Panc1 (cell line): ENCODE measurements at regions not wholly inside any gene's neighbourhood (a gene's known extent, or its start where the extent isn't known, plus 50 kb on each side); places are given as distances from the start of the nearest gene placed in this dataset.

ENCODE experiments used
- ATAC-seq: fragments of 200-7000 bp; cut with Tn5 transposase; 2 replicates; pipeline ENCODE4 v1.9.1; 2020; ENCODE audit warnings: mild to moderate bottlenecking, moderate library complexity
- BruUV-seq: library from RNA; stranded (reverse); fragments of 400-500 nt; replicated peaks from 2 replicates; lab custom pipeline; 2021; lab: Mats Ljungman, UMichigan
- CTCF ChIA-PET: fragments of 300-600 bp; sonication (Branson Sonifier 250); formaldehyde crosslinking; loops from one replicate; lab custom pipeline; 2022; ENCODE audit warnings: antibody characterized with exemption; lab: Charles Lee
- POLR2A ChIA-PET: fragments of 300-600 bp; sonication (Branson Sonifier 250); formaldehyde crosslinking; loops from one replicate; lab custom pipeline; 2022; ENCODE audit warnings: antibody characterized with exemption; lab: Charles Lee
- DNase-seq: peaks from one replicate; pipeline ENCODE4 v3.0.0-alpha.2; 2010; ENCODE audit warnings: low read depth, low spot score
- H3K27ac ChIP-seq: 2 replicates; pipeline ENCODE4 v1.5.1; 2011; ENCODE audit warnings: mild to moderate bottlenecking, low read length, inconsistent platforms
- H3K27me3 ChIP-seq: fragments of 200-500 bp; sonication (Bioruptor generic); 2 replicates; pipeline ENCODE4 v1.6.0; 2014; ENCODE audit warnings: low read length, inconsistent platforms; ENCODE audit not compliant: control insufficient read depth, insufficient read depth
- H3K36me3 ChIP-seq: fragments of 200-500 bp; sonication (Bioruptor generic); 2 replicates; pipeline ENCODE4 v1.5.1; 2014; ENCODE audit warnings: inconsistent platforms, mild to moderate bottlenecking, low read length, moderate library complexity; ENCODE audit not compliant: control insufficient read depth, insufficient read depth
- H3K4me1 ChIP-seq: 2 replicates; pipeline ENCODE4 v1.5.1; 2011; ENCODE audit warnings: inconsistent platforms, mild to moderate bottlenecking, low read length, moderate library complexity; ENCODE audit not compliant: control insufficient read depth, insufficient read depth
- H3K4me3 ChIP-seq, 2 experiments: 2 replicates each; pipeline ENCODE4 v1.5.1; 2011 to 2012; ENCODE audit warnings: low read depth in 2 of 2, low read length in 2 of 2, mild to moderate bottlenecking in 2 of 2, inconsistent platforms in 1 of 2, moderate library complexity in 1 of 2
- H3K9me3 ChIP-seq: fragments of 200-500 bp; sonication (Bioruptor generic); 2 replicates; pipeline ENCODE4 v1.5.1; 2014; ENCODE audit warnings: low read depth, mild to moderate bottlenecking, inconsistent platforms, low read length, moderate library complexity; ENCODE audit not compliant: control insufficient read depth, insufficient read depth
- POLR2AphosphoS5 ChIP-seq: IDR thresholded peaks from 2 replicates; pipeline ENCODE4 v1.6.1; 2012; ENCODE audit warnings: mild to moderate bottlenecking, low read depth, low read length, moderate library complexity
- SIN3A ChIP-seq: IDR thresholded peaks from 2 replicates; pipeline ENCODE4 v1.6.1; 2012; ENCODE audit warnings: low read depth, mild to moderate bottlenecking, low read length, moderate library complexity, borderline replicate concordance; ENCODE audit not compliant: insufficient read depth
- TCF7L2 ChIP-seq: IDR thresholded peaks from 2 replicates; pipeline ENCODE4 v1.6.1; 2011; ENCODE audit warnings: mild to moderate bottlenecking, low read depth, low read length, inconsistent platforms
- in situ Hi-C: cut with HindIII; loops from 2 replicates; pipeline ENCODE4 v1.10.0; 2016; ENCODE audit warnings: low sequenced_read_pairs, low pct_unique_long_range_greater_than_20kb
- intact Hi-C: fragments of 100-400 bp; cut with micrococcal nuclease; formaldehyde crosslinking; loops from one replicate; pipeline ENCODE4 v1.10.0; 2022; ENCODE audit not compliant: unreplicated experiment
- TF ChIP-seq, protein P1 (sequence below), 2 experiments: IDR thresholded peaks; 2 replicates each; pipeline ENCODE4 v1.6.1; 2011 to 2012; ENCODE audit warnings: low read depth in 2 of 2, control low read depth in 1 of 2, low read length in 1 of 2, mild to moderate bottlenecking in 1 of 2, moderate library complexity in 1 of 2; ENCODE audit not compliant: insufficient read depth in 1 of 2
- TF ChIP-seq, protein P2 (sequence below): fragments of 450-650 bp; IDR thresholded peaks from 2 replicates; pipeline ENCODE4 v1.5.1; 2017; ENCODE audit warnings: mild to moderate bottlenecking

- no TSS peak for BruUV-seq
- ATAC-seq, result no peak
- Histone ChIP-seq H3K4me1 (no peaks in the 10 kb centered on the region), H3K4me3 (no peak overlapping the region), H3K27ac (no peak overlapping the region), H3K9me3 (no peaks in the 10 kb centered on the region), H3K36me3 (no peaks in the 10 kb centered on the region), H3K27me3 (peaks cover 13% of the 10 kb centered on the region; the same call in 1 of the 2 replicates)
- ChIA-PET CTCF (no interaction called here), POLR2A (no interaction called here)
- TF ChIP-seq SIN3A, result no peak
- TF ChIP-seq, protein P1, sequence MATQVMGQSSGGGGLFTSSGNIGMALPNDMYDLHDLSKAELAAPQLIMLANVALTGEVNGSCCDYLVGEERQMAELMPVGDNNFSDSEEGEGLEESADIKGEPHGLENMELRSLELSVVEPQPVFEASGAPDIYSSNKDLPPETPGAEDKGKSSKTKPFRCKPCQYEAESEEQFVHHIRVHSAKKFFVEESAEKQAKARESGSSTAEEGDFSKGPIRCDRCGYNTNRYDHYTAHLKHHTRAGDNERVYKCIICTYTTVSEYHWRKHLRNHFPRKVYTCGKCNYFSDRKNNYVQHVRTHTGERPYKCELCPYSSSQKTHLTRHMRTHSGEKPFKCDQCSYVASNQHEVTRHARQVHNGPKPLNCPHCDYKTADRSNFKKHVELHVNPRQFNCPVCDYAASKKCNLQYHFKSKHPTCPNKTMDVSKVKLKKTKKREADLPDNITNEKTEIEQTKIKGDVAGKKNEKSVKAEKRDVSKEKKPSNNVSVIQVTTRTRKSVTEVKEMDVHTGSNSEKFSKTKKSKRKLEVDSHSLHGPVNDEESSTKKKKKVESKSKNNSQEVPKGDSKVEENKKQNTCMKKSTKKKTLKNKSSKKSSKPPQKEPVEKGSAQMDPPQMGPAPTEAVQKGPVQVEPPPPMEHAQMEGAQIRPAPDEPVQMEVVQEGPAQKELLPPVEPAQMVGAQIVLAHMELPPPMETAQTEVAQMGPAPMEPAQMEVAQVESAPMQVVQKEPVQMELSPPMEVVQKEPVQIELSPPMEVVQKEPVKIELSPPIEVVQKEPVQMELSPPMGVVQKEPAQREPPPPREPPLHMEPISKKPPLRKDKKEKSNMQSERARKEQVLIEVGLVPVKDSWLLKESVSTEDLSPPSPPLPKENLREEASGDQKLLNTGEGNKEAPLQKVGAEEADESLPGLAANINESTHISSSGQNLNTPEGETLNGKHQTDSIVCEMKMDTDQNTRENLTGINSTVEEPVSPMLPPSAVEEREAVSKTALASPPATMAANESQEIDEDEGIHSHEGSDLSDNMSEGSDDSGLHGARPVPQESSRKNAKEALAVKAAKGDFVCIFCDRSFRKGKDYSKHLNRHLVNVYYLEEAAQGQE (IDR thresholded peaks at IDR 0.05; ENCODE audit: insufficient read depth in 1 of 2, low read depth in 2 of 2, low read length in 1 of 2), result no peak
- no peak for TF ChIP-seq POLR2AphosphoS5
- no peak for TF ChIP-seq TCF7L2
- no peak for DNase-seq
- intact Hi-C loops, result no loop called here
- in situ Hi-C loops, result no loop called here
Observed at GRCh38 chr16:5461574-5461973, 364.0 kb upstream of the EEF2KMT start.

GRCh38 chr16:5461141-5461540 lies 363.5 kb upstream of the EEF2KMT start:
- Histone ChIP-seq H3K4me1 (no peaks in the 10 kb centered on the region), H3K27ac (no peak overlapping the region), H3K4me3 (no peak overlapping the region), H3K36me3 (no peaks in the 10 kb centered on the region), H3K27me3 (peaks cover 13% of the 10 kb centered on the region; the same call in 1 of the 2 replicates), H3K9me3 (no peaks in the 10 kb centered on the region)
- in situ Hi-C loops (no loop called here), intact Hi-C loops (no loop called here)
- ChIA-PET POLR2A (no interaction called here), CTCF (no interaction called here)
- no peak for DNase-seq
- TF ChIP-seq POLR2AphosphoS5, result no peak
- no TSS peak for BruUV-seq
- no peak for ATAC-seq

DNA sequence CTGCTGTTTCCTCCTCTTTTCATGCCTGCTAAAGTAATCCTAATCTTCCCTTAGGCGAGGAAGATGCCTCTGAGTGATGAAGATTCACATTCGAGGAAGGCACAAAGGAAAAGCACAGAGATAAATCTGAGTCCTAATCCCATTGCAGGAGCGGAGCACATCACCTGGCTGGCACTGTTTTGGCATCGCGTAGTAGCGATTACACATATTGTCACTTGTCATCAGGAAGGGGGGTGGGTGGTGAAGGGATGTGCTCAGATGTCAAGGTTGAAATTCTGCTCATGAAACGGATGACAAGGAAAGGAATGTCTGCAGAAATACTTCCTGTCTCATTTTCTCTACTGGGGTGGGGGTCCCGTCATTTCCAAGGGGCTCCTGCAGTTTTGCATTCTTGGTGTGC lies 363.1 kb upstream of the EEF2KMT start:
- intact Hi-C loops (no loop called here), in situ Hi-C loops (no loop called here)
- Histone ChIP-seq H3K9me3 (no peaks in the 10 kb centered on the region), H3K27me3 (peaks cover 13% of the 10 kb centered on the region; the same call in 1 of the 2 replicates), H3K4me3 (no peak overlapping the region), H3K36me3 (no peaks in the 10 kb centered on the region), H3K27ac (no peak overlapping the region), H3K4me1 (no peaks in the 10 kb centered on the region)
- ATAC-seq, result no peak
- TF ChIP-seq, protein P1 (IDR thresholded peaks at IDR 0.05; ENCODE audit: insufficient read depth in 1 of 2, low read depth in 2 of 2, low read length in 1 of 2), result no peak
- no peak for TF ChIP-seq SIN3A
- TF ChIP-seq POLR2AphosphoS5, result no peak
- TF ChIP-seq, protein P2, sequence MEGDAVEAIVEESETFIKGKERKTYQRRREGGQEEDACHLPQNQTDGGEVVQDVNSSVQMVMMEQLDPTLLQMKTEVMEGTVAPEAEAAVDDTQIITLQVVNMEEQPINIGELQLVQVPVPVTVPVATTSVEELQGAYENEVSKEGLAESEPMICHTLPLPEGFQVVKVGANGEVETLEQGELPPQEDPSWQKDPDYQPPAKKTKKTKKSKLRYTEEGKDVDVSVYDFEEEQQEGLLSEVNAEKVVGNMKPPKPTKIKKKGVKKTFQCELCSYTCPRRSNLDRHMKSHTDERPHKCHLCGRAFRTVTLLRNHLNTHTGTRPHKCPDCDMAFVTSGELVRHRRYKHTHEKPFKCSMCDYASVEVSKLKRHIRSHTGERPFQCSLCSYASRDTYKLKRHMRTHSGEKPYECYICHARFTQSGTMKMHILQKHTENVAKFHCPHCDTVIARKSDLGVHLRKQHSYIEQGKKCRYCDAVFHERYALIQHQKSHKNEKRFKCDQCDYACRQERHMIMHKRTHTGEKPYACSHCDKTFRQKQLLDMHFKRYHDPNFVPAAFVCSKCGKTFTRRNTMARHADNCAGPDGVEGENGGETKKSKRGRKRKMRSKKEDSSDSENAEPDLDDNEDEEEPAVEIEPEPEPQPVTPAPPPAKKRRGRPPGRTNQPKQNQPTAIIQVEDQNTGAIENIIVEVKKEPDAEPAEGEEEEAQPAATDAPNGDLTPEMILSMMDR, result no peak
- TF ChIP-seq TCF7L2, result no peak
- CTCF ChIA-PET, result no interaction called here
- no TSS peak for BruUV-seq
- no peak for DNase-seq
- POLR2A ChIA-PET, result no interaction called here
